Right ventricle myocardium superior (tissue), 1 donor: ENCODE measurements at regions not wholly inside any gene's neighbourhood (a gene's known extent, or its start where the extent isn't known, plus 50 kb on each side); places are given as distances from the start of the nearest gene placed in this dataset.
"Not testable (repeated sequence)": the region's sequence is repeated elsewhere in the genome, so short reads cannot be mapped to it uniquely, and the experiment has no call there.

Experiments used
- ATAC-seq: fragments of 200-7000 bp; cut with Tn5 transposase; one replicate; pipeline ENCODE4 v1.9.1; 2020; ENCODE audit warnings: mild to moderate bottlenecking; ENCODE audit not compliant: poor library complexity
- DNase-seq: peaks from one replicate; pipeline ENCODE4 v3.0.0-alpha.2; 2020
- intact Hi-C: fragments of 100-400 bp; cut with DNase I; formaldehyde crosslinking; loops from one replicate; pipeline ENCODE4 v1.11.2; 2022
- donor health status: DM: no; HTN: yes; CAD: no; lungs with severe emphysema.

DNA sequence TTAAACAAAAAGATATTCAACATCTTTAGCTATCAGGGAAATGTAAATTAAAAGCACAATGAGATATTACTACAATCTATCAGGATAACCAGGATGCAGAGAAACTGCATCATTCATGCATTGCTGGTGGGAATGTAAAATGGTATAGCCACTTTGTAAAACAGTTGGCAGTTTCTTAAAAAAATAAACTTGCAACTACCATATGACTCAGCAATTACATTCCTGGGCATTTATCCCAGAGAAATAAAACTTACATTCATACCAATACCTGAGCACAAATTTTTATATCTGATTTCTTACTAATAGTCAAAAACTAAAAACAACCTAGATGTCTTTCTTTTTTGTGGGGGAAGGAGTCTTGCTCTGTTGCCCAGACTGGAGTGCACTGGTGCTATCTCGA, 190.3 kb upstream of the TAB2 start:
- no peak for ATAC-seq
- intact Hi-C loops: no loop called here
- no peak for DNase-seq

DNA sequence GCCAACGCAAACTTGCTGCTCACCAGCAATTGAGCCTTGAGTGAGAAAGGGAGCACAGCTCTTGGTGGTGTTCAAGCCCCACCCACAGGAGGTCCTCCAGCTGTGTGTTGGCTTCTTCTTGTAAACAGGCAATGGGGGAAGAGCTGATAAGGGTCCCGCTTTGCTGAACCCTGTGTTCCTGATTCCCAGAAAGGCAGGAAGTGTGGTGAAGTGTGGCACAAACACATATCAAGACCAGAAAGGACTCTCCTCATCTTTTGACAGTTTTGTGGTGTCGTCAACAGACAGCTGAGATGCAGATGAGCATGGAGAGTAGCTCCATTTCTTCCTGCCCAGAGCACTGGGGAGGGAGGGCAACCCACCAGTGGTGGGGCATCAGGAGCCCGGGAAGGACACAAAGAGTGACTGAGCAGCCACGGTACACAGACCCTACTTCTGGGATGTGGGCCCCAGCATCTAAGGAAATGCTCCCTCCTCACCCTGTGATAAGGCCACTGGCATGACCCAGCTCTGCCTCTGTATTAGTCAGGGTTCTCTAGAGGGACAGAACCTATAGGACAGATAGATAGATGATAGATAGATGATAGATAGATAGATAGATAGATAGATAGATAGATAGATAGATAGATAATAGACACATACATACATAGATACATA, 188.9 kb upstream of the TAB2 start:
- peak; percentile 65 for ATAC-seq
- intact Hi-C loops: no loop called here
- no peak for DNase-seq

- ATAC-seq (peak; percentile 46), DNase-seq (no peak)
- intact Hi-C loops: no loop called here
These were observed 188.0 kb upstream of the TAB2 start for GRCh38 chr6:149129371-149130077.

DNA sequence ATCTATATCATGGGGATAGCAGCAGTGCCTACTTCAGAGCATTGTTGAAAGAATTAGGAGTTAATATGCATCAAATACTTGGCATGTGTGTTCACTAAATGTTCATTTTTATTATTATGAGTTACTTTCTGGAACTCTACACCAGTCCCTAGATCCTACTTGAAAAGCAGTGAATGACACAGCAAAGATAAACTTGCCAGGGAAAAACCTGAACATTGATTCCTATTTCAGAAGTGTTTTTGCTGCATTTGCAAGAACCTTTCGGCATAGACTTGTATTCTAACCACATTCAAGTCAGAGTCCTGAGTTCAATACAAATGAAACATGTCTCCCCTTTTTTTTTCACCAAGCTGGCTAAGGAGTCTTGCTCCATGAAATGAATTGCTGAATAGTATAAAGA, 187.4 kb upstream of the TAB2 start:
- no peak for ATAC-seq
- intact Hi-C loops: no loop called here
- no peak for DNase-seq

DNA sequence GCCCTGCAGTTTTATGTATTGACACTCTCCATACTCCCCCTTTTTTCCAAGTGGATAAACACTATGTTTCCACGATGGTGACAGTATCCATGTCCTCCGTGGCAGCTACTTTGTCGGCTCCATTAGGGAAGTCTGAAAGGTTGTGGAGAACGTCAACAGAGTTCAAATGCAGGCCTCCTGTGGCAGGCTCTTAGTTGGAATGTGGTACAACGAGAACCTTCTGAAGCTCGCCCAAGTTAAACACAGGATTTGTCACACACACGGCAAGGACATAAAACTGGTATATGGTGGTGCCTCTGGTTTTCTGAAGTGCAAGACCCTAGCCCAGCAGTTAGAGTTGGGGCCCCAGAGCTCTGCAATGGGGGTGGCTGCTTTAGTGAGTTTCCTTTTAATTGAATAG, 187.0 kb upstream of the TAB2 start:
- ATAC-seq: no peak
- intact Hi-C loops: no loop called here

DNA sequence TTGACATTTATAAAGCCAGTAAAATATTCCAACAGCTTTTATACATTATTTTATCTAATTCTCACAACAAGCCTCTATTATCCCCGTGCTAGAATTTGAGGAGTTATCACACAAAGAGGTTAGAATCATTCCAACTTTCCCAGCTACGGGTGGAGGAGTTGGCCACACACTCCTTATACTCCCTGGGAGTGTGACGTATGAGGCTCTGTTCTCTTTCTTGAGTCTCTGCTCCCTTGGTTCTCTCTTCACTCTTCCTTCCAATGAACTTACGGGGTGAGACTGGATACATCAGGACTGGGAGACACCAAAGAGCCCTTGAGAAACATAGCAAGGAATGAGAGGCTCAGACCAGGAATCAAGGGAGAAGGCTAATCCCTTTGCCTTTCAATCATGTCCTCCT, 185.6 kb upstream of the TAB2 start:
- intact Hi-C loops: no loop called here
- ATAC-seq (peak; percentile 52), DNase-seq (no peak)

More for the DNA sequence above, 187.0 kb upstream of the TAB2 start:
- DNase-seq: no peak

- ATAC-seq: no peak
- intact Hi-C loops: no loop called here
- DNase-seq: no peak
These were observed 185.2 kb upstream of the TAB2 start for GRCh38 chr6:149132336-149132735.

DNA sequence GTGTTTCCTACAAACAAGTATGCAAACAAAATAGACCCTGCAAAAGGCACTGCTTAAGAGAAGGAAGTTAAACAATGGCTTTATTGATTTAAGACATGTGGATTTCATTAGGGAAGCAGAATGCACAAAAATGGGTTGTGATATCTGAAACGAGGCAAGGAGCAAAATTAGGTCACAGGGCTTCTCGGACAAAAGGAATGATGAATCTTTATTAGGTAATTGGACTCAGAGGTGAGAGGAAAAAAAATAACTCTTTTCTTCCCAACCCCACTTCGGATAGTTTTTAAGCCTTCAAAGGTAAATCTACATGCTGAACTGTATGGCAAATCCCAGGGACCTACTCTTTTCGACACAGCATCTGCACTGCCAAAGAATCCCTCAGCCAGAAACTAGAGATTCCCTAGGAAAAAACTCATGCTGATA, 183.0 kb upstream of the TAB2 start:
- DNase-seq: no peak
- intact Hi-C loops: no loop called here
- peak; percentile 22 for ATAC-seq

GRCh38 chr6:149135809-149136208, 181.7 kb upstream of the TAB2 start:
- DNase-seq: no peak
- intact Hi-C loops: no loop called here
- no peak for ATAC-seq

- DNase-seq: no peak
- intact Hi-C loops: no loop called here
- ATAC-seq: no peak
These were observed 181.1 kb upstream of the TAB2 start for GRCh38 chr6:149136273-149136912.

GRCh38 chr6:149136913-149137286, 180.6 kb upstream of the TAB2 start:
- intact Hi-C loops: no loop called here
- ATAC-seq: no peak

GRCh38 chr6:149137594-149137993, 179.9 kb upstream of the TAB2 start:
- ATAC-seq: peak; percentile 68
- intact Hi-C loops: no loop called here
- no peak for DNase-seq

More at GRCh38 chr6:149136913-149137286, 180.6 kb upstream of the TAB2 start:
- DNase-seq: no peak

- intact Hi-C loops: no loop called here
- DNase-seq: peak; percentile 61
- peak; percentile 67 for ATAC-seq
These were observed 179.4 kb upstream of the TAB2 start for GRCh38 chr6:149138089-149138488.

DNA sequence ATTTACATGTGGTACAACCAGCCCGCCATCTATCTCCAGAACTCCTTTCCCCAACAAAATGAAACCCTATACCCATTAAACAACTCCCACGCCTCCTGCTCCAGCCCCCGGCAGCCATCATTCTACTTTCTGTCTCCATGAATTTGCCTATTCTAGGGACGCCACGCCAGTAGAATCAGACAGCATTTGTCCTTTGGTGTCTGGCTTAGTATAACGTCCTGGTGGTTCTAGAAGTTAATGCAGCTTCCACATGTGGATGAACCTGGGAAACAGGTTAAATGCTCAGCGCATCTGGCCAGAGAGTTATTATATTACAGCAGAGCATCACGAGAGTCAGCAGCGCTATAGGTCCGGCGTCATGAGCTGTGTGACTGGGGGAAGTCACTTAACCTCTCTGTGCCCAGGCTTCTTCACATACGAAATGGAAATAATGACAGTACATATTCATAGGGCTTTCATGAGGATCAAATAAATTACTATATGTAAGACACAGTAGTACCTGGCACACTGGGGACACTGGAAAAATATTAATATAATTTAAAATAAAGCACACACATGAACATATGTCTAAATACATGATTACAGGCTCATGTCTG, 178.7 kb upstream of the TAB2 start:
- intact Hi-C loops: no loop called here
- no peak for ATAC-seq

GRCh38 chr6:149139782-149140136, 177.8 kb upstream of the TAB2 start:
- ATAC-seq: no peak
- intact Hi-C loops: no loop called here

More for the DNA sequence above, 178.7 kb upstream of the TAB2 start:
- DNase-seq: no peak

GRCh38 chr6:149140137-149140909, 177.2 kb upstream of the TAB2 start:
- no peak for ATAC-seq
- intact Hi-C loops: no loop called here

More at GRCh38 chr6:149139782-149140136, 177.8 kb upstream of the TAB2 start:
- no peak for DNase-seq

GRCh38 chr6:149140910-149141290, 176.6 kb upstream of the TAB2 start:
- intact Hi-C loops: no loop called here
- DNase-seq (no peak), ATAC-seq (no peak)

More at GRCh38 chr6:149140137-149140909, 177.2 kb upstream of the TAB2 start:
- no peak for DNase-seq

- DNase-seq: no peak
- no peak for ATAC-seq
- intact Hi-C loops: no loop called here
These were observed 174.5 kb upstream of the TAB2 start for GRCh38 chr6:149142924-149143429.

DNA sequence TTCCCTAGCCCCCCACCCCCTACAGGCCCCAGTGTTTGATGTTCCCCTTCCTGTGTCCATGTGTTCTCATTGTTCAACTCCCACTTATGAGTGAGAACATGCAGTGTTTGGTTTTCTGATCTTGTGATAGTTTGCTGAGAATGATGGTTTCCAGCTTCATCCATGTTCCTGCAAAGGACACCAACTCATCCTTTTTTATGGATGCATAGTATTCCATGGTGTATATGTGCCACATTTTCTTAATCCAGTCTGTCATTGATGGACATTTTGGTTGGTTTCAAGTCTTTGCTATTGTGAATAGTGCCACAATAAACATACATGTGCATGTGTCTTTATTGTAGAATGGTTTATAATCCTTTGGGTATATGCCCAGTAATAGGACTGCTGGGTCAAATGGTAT, 171.7 kb upstream of the TAB2 start:
- ATAC-seq, intact Hi-C loops, DNase-seq: not testable (repeated sequence)
